ENCODE measurements at regions not wholly inside any gene's neighbourhood (a gene's known extent, or its start where the extent isn't known, plus 50 kb on each side); places are given as distances from the start of the nearest gene placed in this dataset.

- DNase-seq = no peak
Observed at GRCh38 chr6:95511404-95511803, 65.9 kb upstream of the MANEA start.

DNA sequence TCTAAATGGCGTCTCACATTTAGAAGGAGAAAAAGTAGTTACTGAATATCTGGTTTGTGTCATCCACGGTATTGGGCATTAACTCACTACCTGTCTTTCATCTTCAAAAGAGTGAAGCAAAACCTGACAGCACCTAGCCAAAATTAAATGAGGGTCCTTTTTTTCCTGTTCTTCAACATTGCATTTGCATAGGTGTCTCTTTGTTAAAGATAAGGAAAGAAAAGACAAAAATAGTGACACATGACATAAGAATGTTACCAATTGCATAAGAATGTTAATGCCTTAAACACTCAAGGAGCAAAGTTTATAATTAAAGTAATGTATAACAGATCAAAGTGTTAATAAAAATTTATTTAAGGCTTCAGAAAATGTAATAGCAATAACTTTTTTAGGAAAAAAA, 61.4 kb upstream of the MANEA start:
- no peak for DNase-seq

- DNase-seq = no peak
Observed at GRCh38 chr6:95517004-95517403, 60.3 kb upstream of the MANEA start.

DNA sequence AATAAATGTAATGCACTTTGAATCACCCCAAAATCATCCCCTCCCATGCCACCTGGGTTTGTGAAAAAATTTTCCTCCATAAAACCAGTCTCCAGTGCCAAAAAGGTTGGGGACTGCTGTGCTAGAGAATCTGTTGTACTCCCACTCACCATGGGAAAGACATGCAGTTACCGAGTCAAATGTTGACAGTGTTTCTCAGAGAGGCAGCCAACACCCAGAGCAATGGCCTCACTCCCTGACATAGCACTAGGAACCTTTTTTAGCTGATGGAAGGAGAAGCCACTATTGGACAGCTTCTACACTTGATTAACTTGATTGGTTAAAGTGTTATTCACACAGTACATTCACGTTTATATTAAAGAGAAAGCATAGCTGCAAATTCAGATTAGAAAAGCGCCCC, 59.8 kb upstream of the MANEA start:
- no peak for DNase-seq

DNA sequence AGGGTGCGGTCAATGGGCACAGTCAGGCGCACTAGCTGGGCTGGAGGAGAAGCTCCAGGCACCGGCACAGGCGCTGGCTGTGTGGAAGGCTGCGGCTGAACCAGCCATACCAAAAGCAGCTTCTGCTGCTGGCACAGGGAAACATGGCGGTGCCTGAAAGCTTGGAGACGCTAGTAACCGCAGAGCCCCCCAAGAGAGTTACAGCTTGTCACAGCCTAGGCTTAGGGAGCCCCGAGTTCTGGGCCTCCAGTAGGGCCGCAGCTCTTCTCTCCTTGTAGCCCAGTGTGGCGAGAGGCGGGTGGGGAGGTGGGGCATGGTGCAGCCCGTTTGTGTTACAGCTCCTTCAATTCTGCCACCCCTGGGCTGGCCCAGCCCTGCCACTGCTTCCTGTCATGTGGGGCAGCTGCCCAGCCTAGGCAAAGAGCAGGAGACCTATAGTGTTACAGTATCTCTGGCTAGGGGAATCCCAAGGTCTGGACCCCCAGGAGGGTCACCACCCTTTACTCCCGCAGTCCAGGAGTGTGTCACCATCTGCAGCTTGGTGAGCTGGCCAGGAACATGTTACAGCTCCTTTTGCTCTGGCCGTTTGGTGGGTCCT, 58.6 kb upstream of the MANEA start:
- DNase-seq = no peak

- DNase-seq = no peak
Observed at GRCh38 chr6:95519228-95520037, 57.9 kb upstream of the MANEA start.

GRCh38 chr6:95521181-95521580, 56.2 kb upstream of the MANEA start:
- DNase-seq = no peak

Data from stimulated activated naive CD4-positive, alpha-beta T cell treated with Interleukin-2 at 50 U/mL for 16 hours (primary cell).